Mesenchymal stem cell (in vitro differentiated cells and primary cell): ENCODE measurements at regions not wholly inside any gene's neighbourhood (a gene's known extent, or its start where the extent isn't known, plus 50 kb on each side); places are given as distances from the start of the nearest gene placed in this dataset.
"Not testable (repeated sequence)": the region's sequence is repeated elsewhere in the genome, so short reads cannot be mapped to it uniquely, and the experiment has no call there.

Experiments used
- DNase-seq: peaks from one replicate; pipeline ENCODE4 v3.0.0-alpha.2; 2013
- H2AFZ ChIP-seq: one replicate; pipeline ENCODE4 v1.6.1; 2013; ENCODE audit warnings: low read depth, mild to moderate bottlenecking, control low read depth, inconsistent platforms, low read length, moderate library complexity
- H2AK5ac ChIP-seq: 2 replicates; pipeline ENCODE4 v1.6.1; 2013; ENCODE audit warnings: low read length, moderate library complexity, mild to moderate bottlenecking, inconsistent platforms; ENCODE audit not compliant: severe bottlenecking
- H2BK120ac ChIP-seq: one replicate; pipeline ENCODE4 v1.6.1; 2013; ENCODE audit warnings: low read depth, mild to moderate bottlenecking, inconsistent platforms, low read length, moderate library complexity
- H2BK12ac ChIP-seq, 2 experiments: one replicate each; pipeline ENCODE4 v1.6.1; 2013; ENCODE audit warnings: inconsistent platforms in 2 of 2, low read length in 2 of 2, mild to moderate bottlenecking in 2 of 2, moderate library complexity in 2 of 2, control low read depth in 1 of 2
- H2BK15ac ChIP-seq: one replicate; pipeline ENCODE4 v1.6.1; 2013; ENCODE audit warnings: mild to moderate bottlenecking, low read depth, inconsistent platforms; ENCODE audit not compliant: poor library complexity, severe bottlenecking
- H2BK5ac ChIP-seq: 2 replicates; pipeline ENCODE4 v1.6.1; 2013; ENCODE audit warnings: low read depth, mild to moderate bottlenecking, low read length, control low read depth, inconsistent platforms; ENCODE audit not compliant: poor library complexity, severe bottlenecking
- H3K14ac ChIP-seq, 2 experiments: one replicate each; pipeline ENCODE4 v1.6.1; 2013; ENCODE audit warnings: inconsistent platforms in 2 of 2, low read length in 2 of 2, control low read depth in 1 of 2, mild to moderate bottlenecking in 1 of 2, moderate library complexity in 1 of 2
- H3K18ac ChIP-seq, 2 experiments: one replicate each; pipeline ENCODE4 v1.6.1; 2013; ENCODE audit warnings: inconsistent platforms in 2 of 2, low read length in 2 of 2, control low read depth in 1 of 2, low read depth in 1 of 2, mild to moderate bottlenecking in 1 of 2
- H3K23ac ChIP-seq, 2 experiments: one replicate each; pipeline ENCODE4 v1.6.1; 2013; ENCODE audit warnings: inconsistent platforms in 2 of 2, low read length in 2 of 2, mild to moderate bottlenecking in 2 of 2, moderate library complexity in 2 of 2, control low read depth in 1 of 2
- H3K27ac ChIP-seq: 2 replicates; pipeline ENCODE4 v1.5.1; 2013; ENCODE audit warnings: mild to moderate bottlenecking, moderate library complexity, low read length, control low read depth, inconsistent platforms; ENCODE audit not compliant: poor library complexity, severe bottlenecking
- H3K27me3 ChIP-seq, 2 experiments: 2 replicates each; pipeline versions ENCODE4 v1.6.1 to v1.7.0; 2013; ENCODE audit warnings: low read length in 2 of 2, mild to moderate bottlenecking in 2 of 2, moderate library complexity in 2 of 2, control low read depth in 1 of 2, inconsistent platforms in 1 of 2; ENCODE audit not compliant: control insufficient read depth in 1 of 2, insufficient read depth in 1 of 2
- H3K36me3 ChIP-seq, 2 experiments: 2 replicates each; pipeline versions ENCODE4 v1.6.1 to v1.7.0; 2013; ENCODE audit warnings: low read length in 2 of 2, control low read depth in 1 of 2, inconsistent platforms in 1 of 2, low read depth in 1 of 2, mild to moderate bottlenecking in 1 of 2; ENCODE audit not compliant: insufficient read depth in 2 of 2, control insufficient read depth in 1 of 2
- H3K4ac ChIP-seq, 2 experiments: one replicate each; pipeline ENCODE4 v1.6.1; 2013; ENCODE audit warnings: inconsistent platforms in 2 of 2, low read length in 2 of 2, mild to moderate bottlenecking in 2 of 2, moderate library complexity in 2 of 2, control low read depth in 1 of 2, low read depth in 1 of 2
- H3K4me1 ChIP-seq: 2 replicates; pipeline ENCODE4 v1.6.1; 2013; ENCODE audit warnings: low read depth, low read length, control low read depth; ENCODE audit not compliant: control insufficient read depth, insufficient read depth
- H3K4me2 ChIP-seq: 2 replicates; pipeline ENCODE4 v1.6.1; 2013; ENCODE audit warnings: low read length, mild to moderate bottlenecking, inconsistent platforms; ENCODE audit not compliant: poor library complexity, severe bottlenecking
- H3K4me3 ChIP-seq, 2 experiments: 2 replicates each; pipeline versions ENCODE4 v1.5.1 to v1.7.0; 2013; ENCODE audit warnings: low read length in 2 of 2, mild to moderate bottlenecking in 2 of 2, control low read depth in 1 of 2, low read depth in 1 of 2; ENCODE audit not compliant: insufficient read depth in 1 of 2
- H3K79me1 ChIP-seq: replicated peaks from 2 replicates; pipeline ENCODE4 v1.6.1; 2013; ENCODE audit warnings: mild to moderate bottlenecking, control low read depth, low read length, inconsistent platforms; ENCODE audit not compliant: poor library complexity, severe bottlenecking
- H3K9ac ChIP-seq: 2 replicates; pipeline ENCODE4 v1.7.0; 2013; ENCODE audit warnings: mild to moderate bottlenecking, low read length, moderate library complexity
- H3K9me3 ChIP-seq: 2 replicates; pipeline ENCODE4 v1.7.0; 2013; ENCODE audit warnings: mild to moderate bottlenecking, low read length; ENCODE audit not compliant: control insufficient read depth
- H4K8ac ChIP-seq: one replicate; pipeline ENCODE4 v1.6.1; 2013; ENCODE audit warnings: inconsistent platforms, mild to moderate bottlenecking, low read length, moderate library complexity
- H4K91ac ChIP-seq: one replicate; pipeline ENCODE4 v1.6.1; 2013; ENCODE audit warnings: mild to moderate bottlenecking, low read length, inconsistent platforms
- WGBS: methylation state at CpG from one replicate; pipeline ENCODE4 v1.1.7; 2013; ENCODE audit warnings: mixed read lengths; 5-methylcytosine and 5-hydroxymethylcytosine counted together

- Histone ChIP-seq H3K18ac (no peak overlapping the region), H3K79me1 (no peaks in the 10 kb centered on the region), H3K9me3 (peaks cover 3% of the 10 kb centered on the region), H3K4me1 (no peaks in the 10 kb centered on the region), H3K27ac (no peak overlapping the region), H2AK5ac (no peak overlapping the region), H3K9ac (no peak overlapping the region), H3K4ac (no peak overlapping the region), H3K14ac (no peak overlapping the region), H3K4me2 (no peak overlapping the region), H4K8ac (no peak overlapping the region), H2BK15ac (no peak overlapping the region), H2AFZ (no peak overlapping the region), H3K4me3 (no peak overlapping the region), H2BK120ac (no peak overlapping the region), H3K36me3 (no peaks in the 10 kb centered on the region), H3K23ac (no peak overlapping the region), H4K91ac (no peak overlapping the region), H3K27me3 (no peaks in the 10 kb centered on the region), H2BK12ac (no peak overlapping the region), H2BK5ac (no peak overlapping the region)
- WGBS = 86% methylated on average over 15 of the region's 15 CpGs
- no peak for DNase-seq
These were observed 153.4 kb downstream of the SOX1 start for GRCh38 chr13:112220296-112220875.

GRCh38 chr13:112220925-112221324 is 154.0 kb downstream of the SOX1 start:
- Histone ChIP-seq H4K91ac (no peak overlapping the region), H3K27ac (no peak overlapping the region), H3K4ac (no peak overlapping the region), H3K23ac (no peak overlapping the region), H3K36me3 (no peaks in the 10 kb centered on the region), H3K4me1 (no peaks in the 10 kb centered on the region), H4K8ac (no peak overlapping the region), H2BK5ac (no peak overlapping the region), H3K4me2 (no peak overlapping the region), H3K18ac (no peak overlapping the region), H3K14ac (no peak overlapping the region), H3K9me3 (peaks cover 3% of the 10 kb centered on the region), H2BK12ac (no peak overlapping the region), H2AK5ac (no peak overlapping the region), H2AFZ (no peak overlapping the region), H3K27me3 (no peaks in the 10 kb centered on the region), H2BK15ac (no peak overlapping the region), H2BK120ac (no peak overlapping the region), H3K9ac (no peak overlapping the region), H3K79me1 (no peaks in the 10 kb centered on the region), H3K4me3 (no peak overlapping the region)
- 90% methylated on average over 15 of the region's 15 CpGs for WGBS
- DNase-seq = no peak

- Histone ChIP-seq H3K4me3 (no peak overlapping the region), H2BK5ac (no peak overlapping the region), H2BK12ac (no peak overlapping the region), H3K4ac (no peak overlapping the region), H3K79me1 (no peaks in the 10 kb centered on the region), H3K27me3 (no peaks in the 10 kb centered on the region), H3K27ac (no peak overlapping the region), H4K91ac (no peak overlapping the region), H2BK120ac (no peak overlapping the region), H2AK5ac (no peak overlapping the region), H3K9ac (no peak overlapping the region), H3K9me3 (peaks cover 6% of the 10 kb centered on the region), H3K18ac (no peak overlapping the region), H3K4me2 (no peak overlapping the region), H3K23ac (no peak overlapping the region), H2BK15ac (no peak overlapping the region), H2AFZ (no peak overlapping the region), H3K14ac (no peak overlapping the region), H3K4me1 (no peaks in the 10 kb centered on the region), H3K36me3 (no peaks in the 10 kb centered on the region), H4K8ac (no peak overlapping the region)
- DNase-seq = no peak
- 80% methylated on average over 14 of the region's 14 CpGs for WGBS
These were observed 153.2 kb upstream of the SPACA7 start for GRCh38 chr13:112222971-112223370.

GRCh38 chr13:112223929-112224328 is 152.2 kb upstream of the SPACA7 start:
- DNase-seq, H3K4me2 ChIP-seq, H3K27me3 ChIP-seq, H3K14ac ChIP-seq, H3K36me3 ChIP-seq, H4K91ac ChIP-seq, H4K8ac ChIP-seq, H3K27ac ChIP-seq, H3K4ac ChIP-seq, H3K9me3 ChIP-seq, H3K9ac ChIP-seq, H3K4me3 ChIP-seq, H3K18ac ChIP-seq, H2AFZ ChIP-seq, H2BK120ac ChIP-seq, H2AK5ac ChIP-seq, H2BK5ac ChIP-seq, H3K23ac ChIP-seq, H2BK15ac ChIP-seq, H3K79me1 ChIP-seq, H3K4me1 ChIP-seq, H2BK12ac ChIP-seq: not testable (repeated sequence)
- WGBS = 75% methylated on average over 3 of the region's 9 CpGs
